ENCODE measurements at regions not wholly inside any gene's neighbourhood (a gene's known extent, or its start where the extent isn't known, plus 50 kb on each side); places are given as distances from the start of the nearest gene placed in this dataset.

GRCh38 chr11:26187639-26188038 lies 144.3 kb upstream of the ANO3 start:
- DNase-seq = no peak

- DNase-seq = no peak
Observed at GRCh38 chr11:26188554-26188953, 143.4 kb upstream of the ANO3 start.

- DNase-seq = no peak
Observed at GRCh38 chr11:26191193-26191592, 140.7 kb upstream of the ANO3 start.

GRCh38 chr11:26193694-26194365 lies 138.1 kb upstream of the ANO3 start:
- DNase-seq = no peak

- no peak for DNase-seq
Observed at GRCh38 chr11:26194881-26195280, 137.0 kb upstream of the ANO3 start.

- no peak for DNase-seq
Observed at GRCh38 chr11:26198532-26199096, 133.3 kb upstream of the ANO3 start.

GRCh38 chr11:26199331-26200095 lies 132.4 kb upstream of the ANO3 start:
- peak; percentile 32 for DNase-seq

GRCh38 chr11:26201411-26201810 lies 130.5 kb upstream of the ANO3 start:
- no peak for DNase-seq

- DNase-seq = no peak
Observed at GRCh38 chr11:26202754-26203153, 129.2 kb upstream of the ANO3 start.

- DNase-seq = no peak
Observed at GRCh38 chr11:26204101-26204500, 127.8 kb upstream of the ANO3 start.

- DNase-seq = no peak
Observed at GRCh38 chr11:26204839-26205238, 127.1 kb upstream of the ANO3 start.

GRCh38 chr11:26219183-26220117 lies 112.5 kb upstream of the ANO3 start:
- DNase-seq = no peak

- DNase-seq = no peak
Observed at GRCh38 chr11:26225646-26226045, 106.3 kb upstream of the ANO3 start.

- peak; percentile 38 for DNase-seq
Observed at GRCh38 chr11:26227301-26227746, 104.6 kb upstream of the ANO3 start.

GRCh38 chr11:26227883-26228502 lies 103.9 kb upstream of the ANO3 start:
- DNase-seq = no peak

GRCh38 chr11:26228778-26229177 lies 103.2 kb upstream of the ANO3 start:
- no peak for DNase-seq

- no peak for DNase-seq
Observed at GRCh38 chr11:26229257-26229656, 102.7 kb upstream of the ANO3 start.

- DNase-seq = no peak
Observed at GRCh38 chr11:26229981-26230380, 101.9 kb upstream of the ANO3 start.

GRCh38 chr11:26231252-26231661 lies 100.7 kb upstream of the ANO3 start:
- DNase-seq = no peak

- DNase-seq = no peak
Observed at GRCh38 chr11:26234451-26234850, 97.5 kb upstream of the ANO3 start.

GRCh38 chr11:26243426-26243825 lies 88.5 kb upstream of the ANO3 start:
- DNase-seq = no peak

GRCh38 chr11:26244207-26244606 lies 87.7 kb upstream of the ANO3 start:
- DNase-seq = no peak
